ENCODE measurements at regions not wholly inside any gene's neighbourhood (a gene's known extent, or its start where the extent isn't known, plus 50 kb on each side); places are given as distances from the start of the nearest gene placed in this dataset.

- TF ChIP-seq, protein P1, sequence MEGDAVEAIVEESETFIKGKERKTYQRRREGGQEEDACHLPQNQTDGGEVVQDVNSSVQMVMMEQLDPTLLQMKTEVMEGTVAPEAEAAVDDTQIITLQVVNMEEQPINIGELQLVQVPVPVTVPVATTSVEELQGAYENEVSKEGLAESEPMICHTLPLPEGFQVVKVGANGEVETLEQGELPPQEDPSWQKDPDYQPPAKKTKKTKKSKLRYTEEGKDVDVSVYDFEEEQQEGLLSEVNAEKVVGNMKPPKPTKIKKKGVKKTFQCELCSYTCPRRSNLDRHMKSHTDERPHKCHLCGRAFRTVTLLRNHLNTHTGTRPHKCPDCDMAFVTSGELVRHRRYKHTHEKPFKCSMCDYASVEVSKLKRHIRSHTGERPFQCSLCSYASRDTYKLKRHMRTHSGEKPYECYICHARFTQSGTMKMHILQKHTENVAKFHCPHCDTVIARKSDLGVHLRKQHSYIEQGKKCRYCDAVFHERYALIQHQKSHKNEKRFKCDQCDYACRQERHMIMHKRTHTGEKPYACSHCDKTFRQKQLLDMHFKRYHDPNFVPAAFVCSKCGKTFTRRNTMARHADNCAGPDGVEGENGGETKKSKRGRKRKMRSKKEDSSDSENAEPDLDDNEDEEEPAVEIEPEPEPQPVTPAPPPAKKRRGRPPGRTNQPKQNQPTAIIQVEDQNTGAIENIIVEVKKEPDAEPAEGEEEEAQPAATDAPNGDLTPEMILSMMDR (IDR thresholded peaks at IDR 0.05): no peak
- no peak for TF ChIP-seq POLR2A (IDR thresholded peaks at IDR 0.05)
Measured at GRCh38 chr6:133610227-133610840, 278.6 kb upstream of the TCF21 start.
